Stimulated activated CD4-positive, alpha-beta T cell treated with anti-CD3 and anti-CD28 coated beads, TNF-alpha, amount 100 ng/mL, for 48 hours (primary cell): ENCODE measurements at regions not wholly inside any gene's neighbourhood (a gene's known extent, or its start where the extent isn't known, plus 50 kb on each side); places are given as distances from the start of the nearest gene placed in this dataset.
"Not testable (repeated sequence)": the region's sequence is repeated elsewhere in the genome, so short reads cannot be mapped to it uniquely, and the experiment has no call there.

ENCODE experiments used
- DNase-seq, 3 donors: peaks; one replicate each; pipeline ENCODE4 v3.0.0-alpha.2; 2020; ENCODE audit warnings: low read depth in 3 of 3

DNA sequence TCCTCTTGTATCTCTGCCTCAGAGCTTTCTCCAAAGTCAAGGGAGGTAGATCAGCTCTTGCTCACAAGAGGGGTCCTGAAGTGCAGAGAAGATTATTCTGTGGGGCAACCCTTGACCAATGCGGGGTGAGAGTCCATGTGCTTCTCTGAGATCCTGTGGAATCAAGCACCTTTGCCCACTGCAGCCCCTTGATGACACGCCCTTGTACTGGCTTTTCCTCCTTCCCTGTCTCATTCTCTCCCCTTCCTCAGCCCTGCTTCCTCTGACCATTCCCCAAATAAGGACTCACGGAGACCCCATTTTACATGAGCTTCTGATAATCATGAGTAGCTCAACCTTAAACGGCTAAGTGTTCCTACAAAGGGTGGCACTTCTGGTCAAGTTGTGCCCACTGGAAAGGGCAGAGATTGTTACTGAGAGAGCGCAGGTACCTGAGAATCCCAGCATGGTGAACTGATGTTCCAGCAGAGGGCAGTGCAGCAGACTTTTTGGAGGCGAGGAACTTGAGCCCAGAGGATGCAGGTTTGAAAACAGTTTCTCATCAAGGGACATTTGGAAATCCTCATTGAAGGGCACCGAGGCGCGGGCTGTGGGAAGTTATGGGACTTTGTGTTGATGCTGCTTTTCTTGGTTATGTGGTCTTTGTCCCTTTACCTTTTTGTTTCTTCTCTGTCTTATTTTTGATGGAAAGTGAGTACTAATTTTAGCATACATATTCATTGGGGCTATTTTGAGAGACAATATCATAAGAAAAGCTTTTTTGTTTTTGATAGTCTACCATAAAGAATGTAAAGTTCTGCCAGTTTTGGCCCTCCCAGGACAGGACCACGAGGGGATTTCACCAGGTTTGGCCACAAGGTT is 201.3 kb downstream of the RBM46 start:
- peak; percentile 0 to 3 (median 1) for DNase-seq

DNA sequence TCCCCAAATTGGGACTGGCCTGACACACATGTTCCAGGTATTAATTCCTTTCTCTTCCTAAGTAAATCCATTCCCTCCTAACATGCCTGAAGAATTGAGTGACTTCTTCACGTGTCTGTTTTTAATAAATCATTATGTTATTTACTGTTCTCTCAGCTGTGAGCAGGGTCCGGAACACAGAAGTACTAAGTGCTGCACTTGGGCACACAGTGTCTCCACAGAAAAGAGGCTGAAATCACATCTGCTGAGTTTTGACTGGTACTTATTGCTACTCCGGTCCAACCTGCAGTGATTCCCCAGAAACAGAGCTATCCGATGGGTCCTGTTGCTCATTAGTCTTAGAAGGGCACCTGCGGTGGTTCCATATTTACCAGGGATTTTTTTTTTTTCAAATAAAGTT is 202.6 kb downstream of the RBM46 start:
- no peak for DNase-seq

DNA sequence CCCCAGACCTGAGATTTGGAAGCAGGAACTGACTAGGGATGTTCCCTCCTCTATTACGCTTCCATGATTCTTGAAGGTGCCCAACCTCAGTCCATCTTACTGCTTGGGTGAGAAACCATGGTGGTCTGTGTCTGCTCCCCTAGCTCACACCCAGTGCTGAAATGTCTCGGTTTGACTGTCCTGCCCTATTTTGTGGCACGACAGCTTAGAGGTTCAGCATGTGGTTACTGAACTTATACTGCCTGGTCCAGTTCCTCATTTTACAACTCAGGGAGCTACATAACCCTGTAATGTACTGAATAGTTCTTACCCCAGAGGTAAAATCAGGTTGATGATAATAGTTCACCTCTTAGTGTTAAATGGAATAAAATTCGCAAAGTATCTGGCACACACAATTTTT is 203.1 kb downstream of the RBM46 start:
- no peak for DNase-seq

DNA sequence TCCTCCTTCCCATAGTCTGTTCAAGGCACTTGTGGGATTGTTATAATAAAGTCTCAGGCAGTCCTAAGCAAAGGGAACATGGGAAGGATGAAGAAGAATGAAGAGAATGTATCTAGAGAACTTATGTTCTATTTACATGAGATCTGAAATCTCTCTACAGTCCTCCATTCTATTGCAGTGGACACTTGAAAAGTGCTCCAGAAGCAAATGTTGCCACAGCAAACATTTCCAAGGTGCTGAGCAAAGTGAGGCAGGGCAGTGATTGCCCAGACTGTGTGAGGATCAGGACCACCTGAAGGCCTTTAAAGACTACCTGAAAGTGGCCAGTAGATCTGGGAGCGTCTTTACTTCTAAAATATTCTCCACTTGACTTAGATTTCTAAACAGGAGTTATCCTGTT is 203.5 kb downstream of the RBM46 start:
- no peak for DNase-seq

DNA sequence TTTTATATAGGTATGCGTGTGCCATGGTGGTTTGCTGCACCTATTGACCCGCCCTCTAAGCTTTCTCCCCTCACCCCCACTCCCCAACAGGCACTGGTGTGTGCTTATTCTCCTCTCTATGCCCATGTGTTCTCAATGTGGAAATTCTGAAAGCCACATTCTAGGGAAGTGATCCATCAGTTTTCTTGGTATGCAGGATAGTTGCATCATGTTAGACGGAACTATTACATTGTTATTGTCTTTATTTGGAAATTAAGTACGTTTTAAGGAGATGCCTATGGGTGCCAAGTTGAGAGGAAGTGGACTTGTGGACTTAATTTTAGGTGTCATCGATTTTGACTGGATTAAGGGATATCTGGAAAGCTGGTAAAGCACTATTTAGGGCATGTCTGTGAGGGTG is 204.6 kb downstream of the RBM46 start:
- no peak for DNase-seq

DNA sequence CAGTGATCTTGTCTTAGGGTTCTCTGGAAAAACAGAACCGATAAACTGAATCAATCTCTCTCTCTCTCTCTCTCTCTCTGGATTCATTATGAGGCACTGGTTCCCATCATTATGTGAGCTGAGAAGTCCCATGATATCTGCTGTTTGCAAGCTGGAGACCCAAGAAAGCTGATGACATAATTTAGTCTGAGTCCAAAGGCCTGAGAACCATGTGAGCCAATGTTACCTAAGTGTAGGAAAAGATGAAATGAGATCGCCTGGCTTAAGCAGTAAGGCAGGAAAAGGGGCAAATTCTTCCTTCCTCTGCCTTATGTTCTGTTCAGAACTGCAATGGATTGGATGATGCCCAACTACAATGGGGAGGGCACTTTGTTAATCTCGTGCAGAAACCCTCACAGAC is 207.4 kb downstream of the RBM46 start:
- no peak for DNase-seq

DNA sequence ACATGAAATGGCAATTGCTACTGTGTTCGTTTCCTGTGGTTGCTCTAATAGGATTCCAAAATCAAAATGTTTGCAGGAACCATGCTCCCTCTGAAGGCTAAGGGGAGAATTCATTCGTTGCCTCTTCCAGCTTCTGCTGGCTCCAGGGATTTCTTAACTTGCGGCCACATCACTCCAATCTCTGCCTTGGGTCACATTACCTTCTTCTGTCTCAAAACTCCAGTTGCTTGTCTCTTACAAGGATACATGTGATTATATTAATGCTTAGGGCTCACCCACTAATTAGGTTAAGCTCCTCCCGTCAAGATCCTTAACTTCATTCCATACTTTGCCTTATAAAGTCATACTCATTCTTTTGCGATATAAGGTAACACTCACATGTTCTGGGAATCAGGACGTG is 208.4 kb downstream of the RBM46 start:
- DNase-seq = no peak

DNA sequence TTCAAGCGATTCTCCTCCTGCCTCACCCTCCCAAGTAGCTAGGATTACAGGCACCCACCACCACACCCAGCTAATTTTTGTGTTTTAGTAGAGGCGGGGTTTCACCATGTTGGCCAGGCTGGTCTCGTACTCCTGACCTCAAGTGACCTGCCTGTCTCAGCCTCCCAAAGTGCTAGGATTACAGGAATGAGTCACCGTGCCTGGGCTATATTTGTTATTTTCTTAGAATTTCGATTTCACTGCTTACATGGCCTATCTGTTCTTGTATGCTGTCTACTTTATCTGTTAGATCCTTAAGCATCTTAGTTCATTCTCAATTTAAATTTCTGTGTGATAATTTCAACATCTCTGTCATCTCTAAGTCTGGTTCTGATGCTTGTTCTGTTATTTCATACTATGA is 210.6 kb upstream of the NPY2R start:
- not testable (repeated sequence) for DNase-seq

DNA sequence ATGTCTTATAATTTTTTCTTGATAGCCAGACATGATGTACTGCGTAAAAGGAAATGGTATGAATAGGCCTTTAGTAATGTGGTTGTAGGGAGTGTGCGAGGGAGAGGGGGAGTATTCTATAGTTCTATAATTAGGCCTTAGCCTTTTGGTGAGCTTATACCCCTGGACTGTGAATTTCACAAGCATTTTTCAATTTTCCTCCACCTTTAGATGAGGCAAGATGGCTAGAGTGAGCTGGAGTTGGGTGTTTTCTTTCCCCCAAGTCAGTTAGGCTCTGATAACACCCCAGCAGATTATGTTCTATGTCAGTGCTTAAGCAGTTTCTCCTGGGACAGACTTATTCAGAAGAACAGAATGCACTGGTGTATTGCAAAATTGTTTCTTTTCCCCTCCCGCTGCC is 210.2 kb upstream of the NPY2R start:
- no peak for DNase-seq

DNA sequence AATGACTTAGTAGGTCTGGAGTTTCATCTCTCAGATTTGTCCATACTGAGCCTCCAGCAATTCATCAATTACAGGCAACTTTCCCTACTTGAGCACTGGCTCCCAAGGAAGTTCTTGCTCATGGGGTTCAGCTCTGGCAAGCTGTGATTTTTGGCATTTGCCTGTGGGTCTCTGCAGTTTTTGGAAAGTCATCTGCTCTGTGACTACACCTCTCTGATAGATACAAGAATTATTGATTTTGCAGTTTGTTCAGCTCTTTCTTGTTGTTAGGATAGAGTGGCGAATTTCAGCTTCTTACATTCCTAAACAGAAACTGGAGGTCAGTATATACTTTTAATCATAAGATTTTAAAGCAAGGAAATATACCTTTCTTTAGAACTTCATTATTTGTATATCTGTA is 209.7 kb upstream of the NPY2R start:
- DNase-seq = no peak

DNA sequence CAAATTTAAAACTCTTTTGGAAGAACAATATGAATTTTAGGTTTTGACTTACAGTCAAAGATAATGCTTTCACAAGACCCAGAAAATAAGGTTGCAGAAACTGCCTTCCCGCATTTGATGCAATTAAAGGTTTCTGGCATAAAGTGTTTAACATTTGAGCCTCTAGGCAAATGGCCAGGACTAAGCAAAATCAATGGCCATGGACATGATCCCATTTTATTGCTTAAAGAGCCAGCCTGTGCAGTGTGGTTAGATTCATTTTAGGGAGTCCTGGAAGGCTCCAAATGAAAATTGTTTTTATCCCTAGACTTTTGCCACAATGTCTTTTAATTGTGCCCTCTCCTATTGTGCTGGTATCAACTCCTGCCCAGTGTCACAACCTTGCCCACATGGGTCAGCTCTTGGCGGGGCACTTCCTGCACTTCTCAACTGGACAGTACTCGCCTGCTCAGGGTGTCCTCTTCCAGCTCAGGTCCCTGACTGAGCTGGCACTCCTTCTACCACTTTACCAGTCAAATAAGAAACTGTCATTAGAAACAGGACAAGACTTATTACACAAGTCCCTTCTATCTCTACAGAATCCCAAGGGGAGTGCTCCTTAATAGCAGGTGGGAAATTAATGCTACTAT is 208.4 kb upstream of the NPY2R start:
- DNase-seq = no peak

DNA sequence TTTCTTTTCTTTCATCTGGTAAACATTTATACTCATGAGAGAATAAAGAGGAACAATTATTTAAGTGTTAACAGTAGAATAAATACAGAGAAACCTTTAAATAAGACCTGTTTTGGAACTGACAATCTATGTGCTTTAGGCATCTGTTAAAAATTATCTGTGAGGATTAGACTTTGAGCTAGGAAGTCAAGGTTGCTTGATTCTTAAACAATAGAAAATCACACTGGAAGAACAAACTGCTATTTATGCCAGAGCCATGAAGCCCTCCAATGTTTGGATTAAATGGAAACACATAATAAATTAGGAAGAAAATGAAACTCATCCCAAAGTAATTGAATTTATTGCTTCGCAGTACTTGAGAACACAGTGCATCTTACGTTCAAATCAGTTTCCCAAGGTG is 207.2 kb upstream of the NPY2R start:
- DNase-seq = no peak

DNA sequence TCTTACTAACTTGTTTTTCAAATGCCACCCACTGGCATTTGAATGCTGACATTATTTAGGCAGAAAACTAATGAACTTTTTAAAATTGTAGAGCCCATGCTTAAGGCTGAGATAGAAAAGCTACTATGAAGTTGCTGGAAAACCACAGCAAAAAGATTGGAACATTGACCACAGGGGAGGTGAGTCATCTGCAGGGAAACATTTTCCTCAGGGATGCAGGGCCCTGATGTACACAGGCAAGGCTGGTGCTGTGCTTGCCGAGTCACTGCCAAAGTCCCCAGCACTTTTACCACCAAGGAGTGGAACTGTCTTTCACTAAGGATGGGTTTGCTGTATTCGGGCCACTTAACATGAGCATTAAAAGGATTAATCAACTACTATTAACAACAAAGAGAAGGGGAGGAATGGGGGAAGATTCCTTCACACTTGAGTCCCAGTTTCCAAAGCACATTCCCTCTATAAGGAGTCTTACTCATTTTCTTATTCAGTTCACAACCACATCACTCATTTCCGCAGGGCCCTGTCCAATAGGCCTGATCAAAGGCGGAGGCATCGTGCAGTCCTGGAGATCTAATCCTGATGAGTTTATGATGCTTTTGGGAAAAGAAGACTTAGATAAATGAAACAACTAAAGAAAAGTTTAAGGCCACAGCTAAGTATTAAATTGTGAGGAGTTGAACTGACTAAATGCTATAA is 202.9 kb upstream of the NPY2R start:
- no peak for DNase-seq

DNA sequence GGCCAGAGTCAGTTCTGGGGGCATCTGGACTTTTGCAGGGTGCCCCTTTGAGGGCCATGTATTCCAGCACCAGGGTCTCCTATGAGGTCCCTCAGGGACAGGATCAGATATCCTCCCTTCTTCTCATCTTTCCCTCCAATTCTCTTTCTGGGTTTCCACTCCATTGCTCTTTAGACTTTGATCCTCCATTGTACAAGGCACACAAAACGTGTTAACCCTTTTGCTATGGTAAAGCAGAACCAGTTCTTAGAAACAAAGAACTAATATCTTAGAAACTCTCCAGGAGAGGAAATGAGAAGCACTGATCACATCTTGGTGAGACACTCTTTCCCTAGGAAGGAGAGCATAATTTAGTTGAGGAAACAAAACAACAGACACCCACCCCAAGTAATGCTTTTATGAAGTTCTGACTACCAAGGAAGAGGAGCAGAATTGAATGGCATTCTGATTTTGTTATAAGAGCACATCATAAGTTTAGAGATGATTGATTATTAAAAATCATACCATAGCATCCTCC is 200.7 kb upstream of the NPY2R start:
- no peak for DNase-seq

DNA sequence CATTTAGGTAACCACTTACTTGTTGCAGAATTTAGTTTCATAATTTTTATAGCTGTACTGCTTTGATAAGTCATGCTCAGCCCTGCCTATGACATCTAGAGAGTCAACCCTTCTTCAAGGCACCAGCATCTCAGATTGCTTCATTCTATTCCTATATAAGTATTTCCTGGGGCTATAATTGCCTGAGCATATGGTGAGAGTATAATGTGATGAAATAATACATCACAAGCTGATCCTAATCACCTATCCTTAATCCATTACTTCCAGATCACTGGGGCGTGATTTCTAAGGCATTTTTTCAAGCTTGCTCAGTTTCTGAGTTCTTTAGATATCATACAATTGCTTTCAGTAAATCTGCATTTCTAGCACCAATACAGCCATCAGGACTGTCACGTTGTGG is 200.0 kb upstream of the NPY2R start:
- no peak for DNase-seq

DNA sequence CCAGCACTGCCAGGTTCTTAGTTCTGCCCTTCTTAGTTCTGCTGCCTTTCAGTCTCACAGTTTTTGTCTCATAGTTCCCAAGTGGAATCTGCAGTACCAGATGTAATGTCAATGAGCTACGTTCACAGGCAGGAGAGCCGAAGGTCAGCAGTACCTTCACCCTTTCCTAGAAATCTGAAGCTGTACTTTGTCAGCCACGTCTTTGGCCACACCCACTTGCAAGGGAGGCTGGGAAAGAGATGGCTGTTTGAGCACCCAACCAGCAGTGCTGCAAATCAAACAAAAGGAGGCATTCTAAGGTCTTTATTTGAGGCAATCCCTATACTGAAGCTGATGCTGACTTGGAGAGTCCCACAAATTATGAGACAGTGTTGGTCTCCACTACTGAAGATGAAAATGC is 199.1 kb upstream of the NPY2R start:
- DNase-seq = no peak

DNA sequence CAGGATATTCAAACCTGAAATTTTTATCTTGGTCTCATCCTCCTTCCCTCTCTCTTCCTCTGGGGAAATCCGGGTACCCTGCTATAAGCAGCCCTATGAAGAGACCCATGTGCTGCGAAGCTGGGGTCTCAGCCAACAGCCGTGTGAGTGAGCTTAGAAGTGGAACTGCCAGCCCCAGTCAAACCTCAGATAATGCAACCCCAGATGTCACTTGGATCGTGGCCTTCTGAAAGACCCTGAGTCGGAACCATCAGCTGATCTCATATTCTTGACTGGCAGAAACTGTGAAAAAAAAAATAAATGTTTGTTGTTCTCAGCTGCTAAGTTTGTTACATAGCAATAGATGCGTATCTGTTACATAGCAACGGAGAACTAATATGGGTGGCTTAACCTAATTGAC is 198.1 kb upstream of the NPY2R start:
- DNase-seq = no peak

DNA sequence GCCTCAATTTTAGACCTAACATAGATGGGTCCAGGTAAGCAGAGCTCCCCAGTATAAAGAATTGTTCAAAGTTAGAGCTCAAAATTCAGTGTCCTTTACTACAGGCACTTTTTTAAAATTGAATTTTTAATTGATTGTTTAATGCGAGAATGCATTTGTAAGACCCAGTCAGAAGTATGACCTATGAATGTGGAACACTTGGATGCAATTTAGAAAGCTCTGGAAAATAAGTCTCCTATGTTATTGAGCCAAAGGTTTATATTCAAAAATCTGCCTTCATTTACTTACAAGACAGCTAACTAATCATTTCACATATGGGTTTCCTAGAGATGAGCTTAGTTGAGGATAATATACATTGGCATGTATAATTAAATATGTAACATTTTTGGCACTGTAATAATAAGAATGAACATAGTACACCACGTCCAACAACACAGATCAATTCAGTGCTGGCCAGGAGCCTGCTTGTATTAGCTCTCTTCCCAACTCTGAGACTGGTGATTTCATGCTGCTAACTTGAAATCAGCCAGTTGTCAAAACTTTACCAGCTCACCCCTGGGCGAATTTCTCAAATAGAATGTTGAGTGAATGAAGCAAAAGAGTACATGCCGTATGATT is 197.2 kb upstream of the NPY2R start:
- no peak for DNase-seq

DNA sequence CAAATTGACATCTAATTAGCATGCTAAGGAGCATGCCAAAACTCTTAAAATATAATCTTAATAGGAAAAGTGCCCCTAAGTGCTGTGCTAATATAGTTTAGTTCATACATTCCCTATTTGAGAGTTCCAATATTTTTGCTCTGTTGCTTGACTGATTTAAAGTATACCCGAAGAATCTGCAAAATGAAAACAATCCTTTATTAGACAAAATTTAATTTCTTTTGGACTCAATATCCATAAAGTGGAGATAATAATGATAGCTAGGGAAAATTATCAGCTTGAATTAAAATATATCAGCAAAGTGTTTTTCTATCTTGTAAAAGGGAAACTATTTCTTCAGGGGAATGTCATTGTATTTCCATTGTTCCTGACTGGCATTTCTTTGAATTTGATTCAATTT is 196.0 kb upstream of the NPY2R start:
- DNase-seq = no peak

DNA sequence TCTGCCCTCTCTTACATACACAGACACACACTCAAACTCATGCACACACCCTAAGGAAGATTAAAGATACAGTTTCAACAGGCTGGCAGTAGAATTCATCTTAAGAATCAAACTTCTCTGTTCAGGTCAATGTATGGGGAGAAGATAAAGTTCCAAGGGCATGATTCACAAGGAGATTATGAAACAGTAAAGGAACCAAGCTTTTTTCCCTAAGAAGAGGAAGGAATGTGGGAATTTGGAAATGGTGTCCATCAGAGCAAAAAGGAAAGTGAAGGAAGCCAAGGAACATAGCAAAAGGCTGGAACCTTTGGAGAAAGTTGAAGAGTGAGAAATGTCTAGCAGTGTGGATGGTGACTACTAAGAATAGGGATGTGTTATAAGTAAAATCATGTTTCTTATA is 191.0 kb upstream of the NPY2R start:
- no peak for DNase-seq

DNA sequence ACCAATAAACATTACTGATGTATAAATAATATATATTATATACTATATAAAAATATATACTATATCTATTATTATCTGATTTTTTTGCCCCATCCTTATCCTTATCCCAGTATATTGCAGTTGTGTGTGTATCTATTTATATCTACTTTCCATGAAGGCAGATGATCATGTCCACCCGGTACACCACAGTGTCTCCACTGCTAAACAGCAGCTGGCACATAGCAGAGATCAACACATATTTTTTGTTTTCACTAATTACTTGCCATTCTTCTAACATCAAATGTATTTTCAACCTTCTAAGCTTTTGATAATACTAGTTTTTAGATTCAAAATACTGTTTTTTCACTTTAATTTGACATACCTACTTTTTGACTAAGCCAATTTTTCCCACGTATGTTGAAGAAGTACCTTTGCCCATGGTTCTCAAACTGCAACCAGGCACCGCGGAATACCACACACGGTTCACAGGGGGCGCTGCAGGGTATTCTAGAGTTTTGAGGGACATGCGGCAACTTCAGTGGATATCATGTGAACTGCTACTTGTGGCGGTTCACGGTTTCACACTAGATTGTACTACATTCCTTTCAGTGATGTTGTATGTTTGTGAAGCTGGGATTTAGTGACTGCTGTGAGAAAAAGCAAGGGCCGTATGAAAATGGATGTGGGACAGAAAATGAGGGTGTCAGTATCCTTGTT is 182.5 kb upstream of the NPY2R start:
- DNase-seq = peak in 2 of 3 donors; percentile 3 to 6

DNA sequence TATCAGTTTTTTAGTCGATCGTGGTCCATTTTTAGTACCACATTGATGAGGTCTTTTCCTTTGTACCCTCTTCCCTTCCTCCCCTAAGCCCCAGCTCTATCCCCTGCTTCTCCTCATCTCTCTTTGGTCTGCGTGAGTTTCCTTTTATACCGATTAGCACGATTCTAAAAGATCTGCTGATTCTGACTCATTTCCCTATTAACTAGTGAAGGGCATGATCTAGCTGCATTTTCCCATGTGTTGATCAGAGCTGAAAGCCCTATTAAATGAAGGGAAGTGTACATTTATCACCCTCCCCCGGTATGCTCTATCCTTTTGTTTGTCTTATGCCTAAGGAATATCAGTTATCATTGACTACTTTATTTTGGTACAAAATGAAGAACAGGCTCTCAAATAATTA is 181.7 kb upstream of the NPY2R start:
- no peak for DNase-seq
